ENCODE measurements at regions not wholly inside any gene's neighbourhood (a gene's known extent, or its start where the extent isn't known, plus 50 kb on each side); places are given as distances from the start of the nearest gene placed in this dataset.

DNA sequence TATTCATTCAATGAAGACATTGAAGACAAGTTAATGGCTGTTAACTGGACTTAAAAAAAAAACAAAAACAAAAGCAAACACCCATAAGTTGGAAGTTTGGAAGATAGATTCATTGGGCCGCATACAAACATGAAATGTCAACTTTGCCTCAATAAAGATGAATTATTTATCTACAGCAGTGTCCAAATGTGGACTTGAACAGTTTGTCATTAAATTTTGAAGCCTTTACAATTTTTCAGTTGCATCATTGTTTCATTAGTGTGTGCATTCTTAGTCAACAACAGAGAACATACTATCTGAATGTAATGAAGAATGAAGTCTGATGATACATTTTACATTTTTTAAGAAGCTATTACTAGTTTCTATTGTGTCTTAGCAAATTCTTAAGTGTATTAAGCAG lies 152.1 kb downstream of the SLIT2 start:
- no peak overlapping the region for H3K4me3 ChIP-seq
- H3K36me3 ChIP-seq = no peaks in the 10 kb centered on the region
- H3K4me1 ChIP-seq (ENCODE audit: control insufficient read depth in 1 of 2, low read depth in 2 of 2) = peaks cover 0 to 13% of the 10 kb centered on the region in 2 donors
- DNase-seq (ENCODE audit: low spot score) (no peak), ATAC-seq (ENCODE audit: insufficient number of reproducible peaks, low FRiP score, low read depth) (no peak)
- H3K27ac ChIP-seq = no peak overlapping the region
- no peaks in the 10 kb centered on the region for H3K27me3 ChIP-seq (replicated peaks; ENCODE audit: insufficient read depth)
- TF ChIP-seq, protein P1, sequence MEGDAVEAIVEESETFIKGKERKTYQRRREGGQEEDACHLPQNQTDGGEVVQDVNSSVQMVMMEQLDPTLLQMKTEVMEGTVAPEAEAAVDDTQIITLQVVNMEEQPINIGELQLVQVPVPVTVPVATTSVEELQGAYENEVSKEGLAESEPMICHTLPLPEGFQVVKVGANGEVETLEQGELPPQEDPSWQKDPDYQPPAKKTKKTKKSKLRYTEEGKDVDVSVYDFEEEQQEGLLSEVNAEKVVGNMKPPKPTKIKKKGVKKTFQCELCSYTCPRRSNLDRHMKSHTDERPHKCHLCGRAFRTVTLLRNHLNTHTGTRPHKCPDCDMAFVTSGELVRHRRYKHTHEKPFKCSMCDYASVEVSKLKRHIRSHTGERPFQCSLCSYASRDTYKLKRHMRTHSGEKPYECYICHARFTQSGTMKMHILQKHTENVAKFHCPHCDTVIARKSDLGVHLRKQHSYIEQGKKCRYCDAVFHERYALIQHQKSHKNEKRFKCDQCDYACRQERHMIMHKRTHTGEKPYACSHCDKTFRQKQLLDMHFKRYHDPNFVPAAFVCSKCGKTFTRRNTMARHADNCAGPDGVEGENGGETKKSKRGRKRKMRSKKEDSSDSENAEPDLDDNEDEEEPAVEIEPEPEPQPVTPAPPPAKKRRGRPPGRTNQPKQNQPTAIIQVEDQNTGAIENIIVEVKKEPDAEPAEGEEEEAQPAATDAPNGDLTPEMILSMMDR (IDR thresholded peaks at IDR 0.05) = no peak
- H3K9me3 ChIP-seq = no peaks in the 10 kb centered on the region

DNA sequence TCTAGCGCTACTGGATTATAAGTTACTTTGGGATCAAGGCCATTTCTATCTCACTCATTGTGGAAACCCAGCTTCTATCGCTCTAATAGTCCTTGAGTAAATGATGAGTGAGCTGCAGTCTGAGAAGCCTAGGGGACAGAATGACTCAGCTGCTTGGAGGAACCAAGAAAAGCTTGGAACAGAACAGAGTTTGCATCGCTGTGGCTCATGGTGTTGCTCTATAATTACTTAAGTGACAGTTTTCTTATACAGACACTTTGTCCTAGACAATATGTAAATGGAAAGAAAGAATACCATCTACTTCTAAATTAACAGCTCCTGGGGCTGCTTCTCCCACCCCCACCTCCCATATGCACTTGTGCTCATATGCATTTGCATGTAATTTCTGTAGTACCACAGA lies 156.9 kb downstream of the SLIT2 start:
- H3K9me3 ChIP-seq = no peaks in the 10 kb centered on the region
- DNase-seq (ENCODE audit: low spot score) = no peak
- no peaks in the 10 kb centered on the region for H3K27me3 ChIP-seq (replicated peaks; ENCODE audit: insufficient read depth)
- TF ChIP-seq, protein P1 (IDR thresholded peaks at IDR 0.05) = no peak
- H3K4me1 ChIP-seq (ENCODE audit: control insufficient read depth in 1 of 2, low read depth in 2 of 2) = peaks cover 0 to 17% of the 10 kb centered on the region in 2 donors
- H3K27ac ChIP-seq = peak overlapping the region; percentile 33 to 67
- peak; percentile 68 for ATAC-seq (ENCODE audit: insufficient number of reproducible peaks, low FRiP score, low read depth)
- H3K4me3 ChIP-seq = peak overlapping the region; percentile 38
- no peaks in the 10 kb centered on the region for H3K36me3 ChIP-seq

DNA sequence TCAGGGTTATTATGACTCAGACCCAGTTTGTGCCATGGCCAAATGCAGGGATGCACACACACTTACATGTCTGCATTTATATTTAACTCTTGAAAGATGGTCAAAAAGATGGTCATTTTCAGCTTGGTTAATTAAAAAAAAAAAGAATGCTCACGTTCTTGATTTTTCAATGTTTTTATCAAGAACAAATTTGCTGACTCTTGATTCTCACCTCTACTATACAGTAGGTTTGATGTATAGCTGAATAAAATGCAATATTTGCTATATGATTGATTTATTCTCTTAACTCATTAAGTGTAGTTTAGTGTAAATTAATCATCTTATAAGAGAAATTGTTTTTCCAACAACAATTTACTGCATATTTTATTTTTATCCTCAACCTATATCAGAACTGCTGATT lies 160.4 kb downstream of the SLIT2 start:
- peaks cover 0 to 17% of the 10 kb centered on the region in 2 donors for H3K4me1 ChIP-seq (ENCODE audit: control insufficient read depth in 1 of 2, low read depth in 2 of 2)
- ATAC-seq (ENCODE audit: insufficient number of reproducible peaks, low FRiP score, low read depth) (no peak), DNase-seq (ENCODE audit: low spot score) (no peak)
- H3K4me3 ChIP-seq = no peak overlapping the region
- no peak overlapping the region for H3K27ac ChIP-seq
- TF ChIP-seq, protein P1 (IDR thresholded peaks at IDR 0.05) = no peak
- H3K36me3 ChIP-seq = no peaks in the 10 kb centered on the region
- no peaks in the 10 kb centered on the region for H3K9me3 ChIP-seq
- H3K27me3 ChIP-seq (replicated peaks; ENCODE audit: insufficient read depth) = no peaks in the 10 kb centered on the region

DNA sequence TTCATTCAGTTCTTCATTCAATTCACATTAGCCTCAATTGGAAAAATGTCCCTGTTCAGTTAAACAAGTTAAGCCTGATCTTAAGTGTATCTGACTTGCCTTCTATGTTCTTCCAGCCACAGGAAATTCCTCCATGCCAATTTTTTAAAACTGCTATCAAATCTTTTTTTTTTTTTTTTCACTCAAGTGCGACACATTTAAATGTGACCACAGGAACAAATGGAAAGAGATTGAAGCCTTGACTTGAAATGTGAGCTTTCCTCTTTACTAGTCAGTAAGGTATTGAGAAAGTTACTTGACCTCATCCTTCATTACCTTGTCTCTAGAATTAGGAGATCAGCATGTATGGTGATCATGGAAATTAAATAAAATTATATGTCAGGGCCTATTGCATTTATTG lies 165.1 kb downstream of the SLIT2 start:
- TF ChIP-seq, protein P1 (IDR thresholded peaks at IDR 0.05) = no peak
- H3K9me3 ChIP-seq = no peaks in the 10 kb centered on the region
- H3K27me3 ChIP-seq (replicated peaks; ENCODE audit: insufficient read depth) = no peaks in the 10 kb centered on the region
- H3K4me1 ChIP-seq (ENCODE audit: control insufficient read depth in 1 of 2, low read depth in 2 of 2) = no peaks in the 10 kb centered on the region
- ATAC-seq (ENCODE audit: insufficient number of reproducible peaks, low FRiP score, low read depth) (no peak), DNase-seq (ENCODE audit: low spot score) (no peak)
- no peak overlapping the region for H3K27ac ChIP-seq
- no peak overlapping the region for H3K4me3 ChIP-seq
- no peaks in the 10 kb centered on the region for H3K36me3 ChIP-seq

DNA sequence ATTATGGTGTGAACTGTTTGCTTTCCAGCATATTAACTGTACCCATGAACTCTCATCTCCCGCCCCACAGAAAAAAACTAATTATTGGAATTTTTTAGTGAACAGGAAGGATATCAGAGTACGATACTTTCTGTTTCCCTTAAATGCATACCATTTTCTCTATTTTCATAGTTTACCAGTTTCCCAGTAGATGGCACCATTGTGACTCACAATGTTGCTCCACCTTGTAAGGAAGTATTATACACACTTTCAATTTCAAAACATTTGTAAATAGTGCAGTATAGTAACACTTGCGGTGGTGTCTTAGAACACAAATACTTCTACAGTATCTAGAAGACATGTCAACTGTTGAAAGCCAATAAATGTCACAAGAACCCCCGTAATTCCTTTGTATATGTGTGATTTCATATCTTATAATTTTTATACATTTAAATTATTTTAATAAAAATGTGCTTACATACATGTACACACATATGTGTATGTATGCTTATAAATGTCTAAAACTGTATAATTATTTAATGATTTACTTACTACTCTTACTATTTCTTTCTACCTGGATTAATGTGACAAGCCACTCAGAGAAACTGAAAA lies 167.3 kb downstream of the SLIT2 start:
- no peaks in the 10 kb centered on the region for H3K27me3 ChIP-seq (replicated peaks; ENCODE audit: insufficient read depth)
- H3K4me1 ChIP-seq (ENCODE audit: control insufficient read depth in 1 of 2, low read depth in 2 of 2) = no peaks in the 10 kb centered on the region
- no peaks in the 10 kb centered on the region for H3K9me3 ChIP-seq
- no peak for ATAC-seq (ENCODE audit: insufficient number of reproducible peaks, low FRiP score, low read depth)
- peak overlapping the region; percentile 67 for H3K4me3 ChIP-seq
- H3K36me3 ChIP-seq = no peaks in the 10 kb centered on the region
- TF ChIP-seq, protein P1 (IDR thresholded peaks at IDR 0.05) = peak; percentile 34
- no peak overlapping the region for H3K27ac ChIP-seq
- DNase-seq (ENCODE audit: low spot score) = no peak

Measured in thoracic aorta (tissue), 2 donors.